ENCODE measurements at regions not wholly inside any gene's neighbourhood (a gene's known extent, or its start where the extent isn't known, plus 50 kb on each side); places are given as distances from the start of the nearest gene placed in this dataset.

DNA sequence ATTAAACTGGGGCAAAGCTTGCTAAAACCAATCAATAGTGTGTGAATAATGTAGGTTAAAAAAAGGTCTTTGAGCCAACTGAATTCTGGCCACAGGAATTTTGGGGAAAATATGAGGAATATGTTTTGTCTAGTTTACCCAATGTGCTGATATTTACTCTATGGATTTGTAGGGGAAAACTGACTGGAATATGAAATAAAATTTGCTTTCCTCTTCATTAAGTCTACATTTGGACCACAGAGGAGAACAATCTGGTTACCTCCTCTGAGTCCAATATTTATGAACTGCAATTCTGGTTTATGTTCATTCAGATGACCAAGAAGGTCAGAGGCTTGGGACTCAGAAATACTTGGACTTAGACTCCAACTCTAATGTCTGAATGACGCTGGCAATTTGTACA is 1042.2 kb upstream of the CNTNAP5 start:
- H3K27me3 ChIP-seq (ENCODE audit: control insufficient read depth, insufficient read depth, low read length) = no peaks in the 10 kb centered on the region
- no peak for TF ChIP-seq CTCF (IDR thresholded peaks at IDR 0.05; ENCODE audit: insufficient read depth, low read length, severe bottlenecking)
- DNase-seq (ENCODE audit: low read depth) (no peak), FAIRE-seq (no peak)
- H3K36me3 ChIP-seq (ENCODE audit: control insufficient read depth, insufficient read depth, low read length) = no peaks in the 10 kb centered on the region
- no peak overlapping the region for H3K4me3 ChIP-seq (ENCODE audit: low read depth, low read length)

GRCh38 chr2:122988395-122989221 is 1036.5 kb upstream of the CNTNAP5 start:
- DNase-seq (ENCODE audit: low read depth) (no peak), FAIRE-seq (no peak)
- no peaks in the 10 kb centered on the region for H3K36me3 ChIP-seq (ENCODE audit: control insufficient read depth, insufficient read depth, low read length)
- H3K4me3 ChIP-seq (ENCODE audit: low read depth, low read length) = no peak overlapping the region
- no peak for TF ChIP-seq CTCF (IDR thresholded peaks at IDR 0.05; ENCODE audit: insufficient read depth, low read length, severe bottlenecking)
- no peaks in the 10 kb centered on the region for H3K27me3 ChIP-seq (ENCODE audit: control insufficient read depth, insufficient read depth, low read length)

GRCh38 chr2:122993592-122993991 is 1031.5 kb upstream of the CNTNAP5 start:
- Histone ChIP-seq H3K4me3 (ENCODE audit: low read depth, low read length) (no peak overlapping the region), H3K36me3 (ENCODE audit: control insufficient read depth, insufficient read depth, low read length) (no peaks in the 10 kb centered on the region), H3K27me3 (ENCODE audit: control insufficient read depth, insufficient read depth, low read length) (no peaks in the 10 kb centered on the region)
- no peak for TF ChIP-seq CTCF (IDR thresholded peaks at IDR 0.05; ENCODE audit: insufficient read depth, low read length, severe bottlenecking)
- FAIRE-seq (no peak), DNase-seq (ENCODE audit: low read depth) (no peak)

DNA sequence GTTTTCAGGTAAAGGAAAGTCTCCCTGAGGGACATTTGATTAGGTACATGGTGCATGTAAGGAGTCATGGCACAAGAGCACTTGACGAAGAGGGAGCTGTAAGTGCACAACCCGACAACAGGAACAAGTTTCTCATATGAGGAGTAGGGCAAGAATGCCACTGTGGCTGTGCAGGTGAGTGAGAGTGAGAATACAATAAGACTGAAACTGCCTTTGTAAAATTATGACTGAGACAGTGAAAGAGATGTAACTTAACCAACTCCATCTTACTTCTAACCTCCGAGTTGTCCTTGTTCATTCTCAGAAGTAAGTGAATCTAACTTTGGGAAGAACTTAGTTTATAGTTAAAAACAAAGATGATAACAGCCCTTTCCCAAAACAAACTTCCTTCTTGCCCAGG is 1025.8 kb upstream of the CNTNAP5 start:
- H3K27me3 ChIP-seq (ENCODE audit: control insufficient read depth, insufficient read depth, low read length) = no peaks in the 10 kb centered on the region
- no peak for TF ChIP-seq CTCF (IDR thresholded peaks at IDR 0.05; ENCODE audit: insufficient read depth, low read length, severe bottlenecking)
- no peak overlapping the region for H3K4me3 ChIP-seq (ENCODE audit: low read depth, low read length)
- no peak for FAIRE-seq
- no peaks in the 10 kb centered on the region for H3K36me3 ChIP-seq (ENCODE audit: control insufficient read depth, insufficient read depth, low read length)
- DNase-seq (ENCODE audit: low read depth) = no peak

DNA sequence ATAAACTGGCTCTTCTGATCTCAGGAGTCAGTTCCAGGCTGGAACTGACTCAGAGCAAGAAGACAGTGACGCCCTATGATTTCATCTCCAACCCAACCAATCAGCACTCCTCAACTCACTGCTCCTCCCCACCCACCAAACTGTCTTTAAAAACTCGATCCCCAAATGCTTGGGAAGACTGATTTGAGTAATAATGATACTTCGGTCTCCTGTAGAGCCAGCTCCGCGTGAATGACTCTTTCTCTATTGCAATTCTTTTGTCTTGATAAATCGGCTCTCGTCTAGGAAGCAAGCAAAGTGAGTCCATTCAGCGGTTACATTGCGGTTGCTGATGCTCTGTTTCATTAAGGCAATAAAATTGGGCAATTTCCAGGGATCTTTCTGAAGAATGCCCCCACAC is 1025.3 kb upstream of the CNTNAP5 start:
- Histone ChIP-seq H3K27me3 (ENCODE audit: control insufficient read depth, insufficient read depth, low read length) (no peaks in the 10 kb centered on the region), H3K36me3 (ENCODE audit: control insufficient read depth, insufficient read depth, low read length) (no peaks in the 10 kb centered on the region), H3K4me3 (ENCODE audit: low read depth, low read length) (no peak overlapping the region)
- no peak for TF ChIP-seq CTCF (IDR thresholded peaks at IDR 0.05; ENCODE audit: insufficient read depth, low read length, severe bottlenecking)
- FAIRE-seq (no peak), DNase-seq (ENCODE audit: low read depth) (no peak)

Data from bronchial epithelial cell (primary cell).